Lower leg skin (tissue), 4 donors: ENCODE measurements at regions not wholly inside any gene's neighbourhood (a gene's known extent, or its start where the extent isn't known, plus 50 kb on each side); places are given as distances from the start of the nearest gene placed in this dataset.

Experiments
- DNase-seq, 2 donors: peaks; one replicate each; pipeline ENCODE4 v3.0.0-alpha.2; 2019; ENCODE audit warnings: low spot score in 2 of 2
- H3K4me3 ChIP-seq: fragments of 200-600 bp; sonication (generic); 2 replicates; pipeline ENCODE4 v1.5.1; 2017; ENCODE audit warnings: mild to moderate bottlenecking, low read depth; ENCODE audit not compliant: poor library complexity, severe bottlenecking
- POLR2A ChIP-seq, 2 donors: fragments of 450-650 bp; IDR thresholded peaks; one replicate each; pipeline ENCODE4 v1.6.1; 2016 to 2017; ENCODE audit warnings: antibody characterized with exemption in 2 of 2, mild to moderate bottlenecking in 1 of 2, moderate library complexity in 1 of 2
- WGBS, 2 donors: methylation state at CpG; one replicate each; pipeline ENCODE4 v1.1.5; 2018; 5-methylcytosine and 5-hydroxymethylcytosine counted together
- intact Hi-C: fragments of 100-400 bp; cut with DNase I; formaldehyde crosslinking; loops from one replicate; pipeline ENCODE4 v1.15.0; 2023; ENCODE audit warnings: low total_unique reads
- TF ChIP-seq, protein P1 (sequence below), 3 donors: fragments of 450-650 bp; IDR thresholded peaks; one replicate each; pipeline ENCODE4 v1.5.1; 2016; ENCODE audit warnings: antibody characterized with exemption in 3 of 3, mild to moderate bottlenecking in 3 of 3, moderate library complexity in 2 of 3

- no peak for TF ChIP-seq POLR2A (IDR thresholded peaks at IDR 0.05)
- DNase-seq, result no peak
- intact Hi-C loops, result no loop called here
- no peak overlapping the region for H3K4me3 ChIP-seq
- WGBS, 2 donors, result 84% methylated on average over 2 of the region's 2 CpGs
Measured at GRCh38 chr5:117752403-117752802, 1177.8 kb upstream of the SEMA6A start.

GRCh38 chr5:117748336-117748735 lies 1173.7 kb upstream of the SEMA6A start:
- DNase-seq, result no peak
- intact Hi-C loops, result no loop called here
- 85 to 90% methylated on average over 5 of the region's 5 CpGs for WGBS, 2 donors
- no peak overlapping the region for H3K4me3 ChIP-seq
- no peak for TF ChIP-seq POLR2A (IDR thresholded peaks at IDR 0.05)
- TF ChIP-seq, protein P1, sequence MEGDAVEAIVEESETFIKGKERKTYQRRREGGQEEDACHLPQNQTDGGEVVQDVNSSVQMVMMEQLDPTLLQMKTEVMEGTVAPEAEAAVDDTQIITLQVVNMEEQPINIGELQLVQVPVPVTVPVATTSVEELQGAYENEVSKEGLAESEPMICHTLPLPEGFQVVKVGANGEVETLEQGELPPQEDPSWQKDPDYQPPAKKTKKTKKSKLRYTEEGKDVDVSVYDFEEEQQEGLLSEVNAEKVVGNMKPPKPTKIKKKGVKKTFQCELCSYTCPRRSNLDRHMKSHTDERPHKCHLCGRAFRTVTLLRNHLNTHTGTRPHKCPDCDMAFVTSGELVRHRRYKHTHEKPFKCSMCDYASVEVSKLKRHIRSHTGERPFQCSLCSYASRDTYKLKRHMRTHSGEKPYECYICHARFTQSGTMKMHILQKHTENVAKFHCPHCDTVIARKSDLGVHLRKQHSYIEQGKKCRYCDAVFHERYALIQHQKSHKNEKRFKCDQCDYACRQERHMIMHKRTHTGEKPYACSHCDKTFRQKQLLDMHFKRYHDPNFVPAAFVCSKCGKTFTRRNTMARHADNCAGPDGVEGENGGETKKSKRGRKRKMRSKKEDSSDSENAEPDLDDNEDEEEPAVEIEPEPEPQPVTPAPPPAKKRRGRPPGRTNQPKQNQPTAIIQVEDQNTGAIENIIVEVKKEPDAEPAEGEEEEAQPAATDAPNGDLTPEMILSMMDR (IDR thresholded peaks at IDR 0.05), result no peak

- no peak for TF ChIP-seq POLR2A (IDR thresholded peaks at IDR 0.05)
- TF ChIP-seq, protein P1 (IDR thresholded peaks at IDR 0.05), result no peak
- no peak for DNase-seq
- WGBS, 2 donors, result 84 to 87% methylated on average over 5 of the region's 5 CpGs
- intact Hi-C loops, result no loop called here
- H3K4me3 ChIP-seq, result no peak overlapping the region
Measured at GRCh38 chr5:117743337-117743736, 1168.7 kb upstream of the SEMA6A start.

DNA sequence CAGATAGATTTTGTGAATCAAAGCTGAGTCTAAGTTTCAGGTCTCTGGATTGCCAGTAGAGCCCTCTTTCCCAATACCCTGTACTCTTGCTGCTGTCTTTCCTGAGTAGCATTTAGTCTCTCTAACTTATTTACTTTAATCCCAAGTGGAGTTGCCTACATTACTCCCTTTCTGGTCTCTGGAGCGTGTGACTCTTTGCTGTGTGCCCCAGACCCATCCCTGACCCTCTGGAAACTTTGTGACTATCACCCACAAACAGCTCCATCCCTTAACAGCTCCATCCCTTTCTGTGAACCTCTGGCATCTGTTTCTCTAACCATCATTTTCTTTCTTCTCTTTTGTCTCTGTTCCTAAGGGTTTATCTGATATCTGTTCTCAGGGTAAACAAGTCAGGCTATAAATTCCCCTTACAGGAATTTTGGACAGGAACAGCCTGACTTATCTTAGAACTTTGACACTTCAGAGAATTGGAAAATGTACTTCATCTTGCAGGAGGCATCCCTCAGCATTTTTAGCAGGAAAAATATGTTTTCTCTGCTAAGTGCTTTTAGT lies 1167.1 kb upstream of the SEMA6A start:
- TF ChIP-seq, protein P1 (IDR thresholded peaks at IDR 0.05), result no peak
- no peak for TF ChIP-seq POLR2A (IDR thresholded peaks at IDR 0.05)
- DNase-seq, result no peak
- WGBS, 2 donors, result 55 to 58% methylated on average over 1 of the region's 1 CpG
- intact Hi-C loops, result no loop called here
- no peak overlapping the region for H3K4me3 ChIP-seq

DNA sequence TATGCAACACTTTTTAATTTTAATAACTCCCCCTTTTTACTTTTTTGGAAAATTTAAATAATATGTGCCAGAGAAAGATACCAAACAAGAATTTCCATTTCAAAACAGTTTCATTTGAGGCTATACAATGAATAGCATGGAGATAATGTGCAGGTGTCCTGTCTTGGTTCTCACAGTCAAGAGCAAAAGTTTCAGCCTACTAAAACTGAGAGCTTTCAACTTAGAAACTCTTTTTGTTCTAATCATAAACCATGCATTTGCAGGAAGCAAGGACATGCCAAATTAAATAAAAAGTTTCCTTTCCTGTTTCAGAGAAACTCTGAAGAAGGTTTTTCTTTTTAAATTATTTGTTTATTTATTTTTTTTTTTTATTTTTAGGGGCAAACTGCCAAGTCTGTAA lies 1165.6 kb upstream of the SEMA6A start:
- intact Hi-C loops, result no loop called here
- no peak for TF ChIP-seq POLR2A (IDR thresholded peaks at IDR 0.05)
- TF ChIP-seq, protein P1 (IDR thresholded peaks at IDR 0.05), result no peak
- no peak for DNase-seq

DNA sequence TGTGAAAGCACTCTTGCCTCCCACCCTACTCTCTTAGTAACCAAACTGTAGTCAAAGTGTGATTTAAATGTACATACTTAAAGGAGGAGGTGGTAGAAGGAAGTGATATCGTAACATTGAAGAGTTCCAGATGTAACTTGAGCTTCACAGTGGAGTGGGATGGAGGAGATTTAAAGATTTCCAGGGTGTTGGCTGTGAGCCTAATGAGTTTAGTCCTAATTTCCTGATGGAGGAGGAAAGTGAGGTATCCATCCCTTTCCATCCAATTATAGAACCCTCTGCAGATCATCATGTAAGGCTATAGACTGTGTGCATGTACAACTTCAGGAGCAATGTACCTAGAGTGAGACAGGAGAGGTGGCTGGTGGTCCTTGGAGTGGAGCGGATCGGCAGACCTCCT lies 1163.9 kb upstream of the SEMA6A start:
- intact Hi-C loops, result no loop called here
- 75 to 86% methylated on average over 3 of the region's 3 CpGs for WGBS, 2 donors
- H3K4me3 ChIP-seq, result no peak overlapping the region
- DNase-seq, result no peak
- TF ChIP-seq, protein P1 (IDR thresholded peaks at IDR 0.05), result no peak
- no peak for TF ChIP-seq POLR2A (IDR thresholded peaks at IDR 0.05)

More for the DNA sequence above, 1165.6 kb upstream of the SEMA6A start:
- no peak overlapping the region for H3K4me3 ChIP-seq
